GM18511 (cell line): ENCODE measurements at regions not wholly inside any gene's neighbourhood (a gene's known extent, or its start where the extent isn't known, plus 50 kb on each side); places are given as distances from the start of the nearest gene placed in this dataset.

Source experiments
- ATAC-seq: cut with Tn5 transposase; IDR thresholded peaks from one replicate; pipeline ENCODE4 v1.9.1; 2021; ENCODE audit warnings: mild to moderate bottlenecking, moderate library complexity; ENCODE audit not compliant: unreplicated experiment

- no peak for ATAC-seq
Measured at GRCh38 chr2:150983314-150983897, 278.3 kb downstream of the RBM43 start.

GRCh38 chr2:150981826-150982225, 279.8 kb downstream of the RBM43 start:
- ATAC-seq: no peak

GRCh38 chr2:150978053-150978452, 283.6 kb downstream of the RBM43 start:
- no peak for ATAC-seq

- ATAC-seq: no peak
Measured at GRCh38 chr2:150977296-150977695, 284.4 kb downstream of the RBM43 start.

GRCh38 chr2:150976604-150977003, 285.1 kb downstream of the RBM43 start:
- ATAC-seq: no peak

GRCh38 chr2:150974864-150975263, 286.8 kb downstream of the RBM43 start:
- no peak for ATAC-seq

- no peak for ATAC-seq
Measured at GRCh38 chr2:150974234-150974633, 287.4 kb downstream of the RBM43 start.

- ATAC-seq: no peak
Measured at GRCh38 chr2:150971910-150972309, 289.8 kb downstream of the RBM43 start.

- no peak for ATAC-seq
Measured at GRCh38 chr2:150963336-150963735, 298.3 kb downstream of the RBM43 start.

GRCh38 chr2:150955231-150955630, 306.4 kb downstream of the RBM43 start:
- ATAC-seq: no peak

- no peak for ATAC-seq
Measured at GRCh38 chr2:150946831-150947230, 314.8 kb downstream of the RBM43 start.

- ATAC-seq: peak; percentile 77
Measured at GRCh38 chr2:150944315-150944714, 317.3 kb downstream of the RBM43 start.

GRCh38 chr2:150939087-150939486, 322.6 kb downstream of the RBM43 start:
- ATAC-seq: no peak

GRCh38 chr2:150938527-150938926, 323.1 kb downstream of the RBM43 start:
- ATAC-seq: no peak

GRCh38 chr2:150937030-150937429, 324.6 kb downstream of the RBM43 start:
- ATAC-seq: no peak

GRCh38 chr2:150931451-150931850, 330.2 kb downstream of the RBM43 start:
- ATAC-seq: no peak

GRCh38 chr2:150925611-150926010, 336.1 kb downstream of the RBM43 start:
- no peak for ATAC-seq

- no peak for ATAC-seq
Measured at GRCh38 chr2:150924878-150925277, 336.8 kb downstream of the RBM43 start.

GRCh38 chr2:150919901-150920300, 341.8 kb downstream of the RBM43 start:
- ATAC-seq: no peak

- no peak for ATAC-seq
Measured at GRCh38 chr2:150917961-150918713, 343.5 kb downstream of the RBM43 start.

GRCh38 chr2:150916467-150917396, 344.9 kb downstream of the RBM43 start:
- ATAC-seq: no peak
